ENCODE measurements at regions not wholly inside any gene's neighbourhood (a gene's known extent, or its start where the extent isn't known, plus 50 kb on each side); places are given as distances from the start of the nearest gene placed in this dataset.

DNA sequence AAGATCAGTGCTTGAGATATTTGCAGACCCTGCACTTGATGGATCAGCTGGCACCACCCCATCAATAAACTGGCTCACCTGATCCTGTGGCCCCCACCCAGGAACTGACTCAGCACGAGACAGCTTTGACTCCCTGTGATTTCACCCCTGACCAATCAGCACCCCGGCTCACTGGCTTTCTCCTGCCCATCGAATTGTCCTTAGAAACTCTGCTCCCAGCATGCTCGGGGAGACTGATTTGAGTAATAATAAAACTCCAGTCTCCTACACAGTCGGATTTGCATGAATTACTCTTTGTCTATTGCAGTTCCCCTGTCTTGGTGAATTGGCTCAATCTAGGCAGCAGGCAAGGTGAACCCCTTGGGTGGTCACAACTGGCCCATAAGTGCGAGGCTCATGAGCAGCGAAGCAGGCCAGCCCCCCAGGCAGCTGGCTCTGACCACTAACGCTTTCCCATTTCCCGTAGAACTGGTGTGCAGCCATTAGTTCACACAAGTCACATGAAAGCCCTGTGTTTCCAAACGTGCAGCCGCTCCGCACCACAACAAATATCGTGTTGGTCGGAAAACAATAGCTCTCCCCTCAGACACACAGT is 79.6 kb downstream of the RSPH3 start:
- no peak overlapping the region for H3K4me3 ChIP-seq (ENCODE audit: low read depth, low read length)
- no peak for DNase-seq (ENCODE audit: low read depth)
- TF ChIP-seq, protein P1, sequence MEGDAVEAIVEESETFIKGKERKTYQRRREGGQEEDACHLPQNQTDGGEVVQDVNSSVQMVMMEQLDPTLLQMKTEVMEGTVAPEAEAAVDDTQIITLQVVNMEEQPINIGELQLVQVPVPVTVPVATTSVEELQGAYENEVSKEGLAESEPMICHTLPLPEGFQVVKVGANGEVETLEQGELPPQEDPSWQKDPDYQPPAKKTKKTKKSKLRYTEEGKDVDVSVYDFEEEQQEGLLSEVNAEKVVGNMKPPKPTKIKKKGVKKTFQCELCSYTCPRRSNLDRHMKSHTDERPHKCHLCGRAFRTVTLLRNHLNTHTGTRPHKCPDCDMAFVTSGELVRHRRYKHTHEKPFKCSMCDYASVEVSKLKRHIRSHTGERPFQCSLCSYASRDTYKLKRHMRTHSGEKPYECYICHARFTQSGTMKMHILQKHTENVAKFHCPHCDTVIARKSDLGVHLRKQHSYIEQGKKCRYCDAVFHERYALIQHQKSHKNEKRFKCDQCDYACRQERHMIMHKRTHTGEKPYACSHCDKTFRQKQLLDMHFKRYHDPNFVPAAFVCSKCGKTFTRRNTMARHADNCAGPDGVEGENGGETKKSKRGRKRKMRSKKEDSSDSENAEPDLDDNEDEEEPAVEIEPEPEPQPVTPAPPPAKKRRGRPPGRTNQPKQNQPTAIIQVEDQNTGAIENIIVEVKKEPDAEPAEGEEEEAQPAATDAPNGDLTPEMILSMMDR (IDR thresholded peaks at IDR 0.05; ENCODE audit: low read depth, low read length) = no peak
- no peak for TF ChIP-seq MYC (IDR thresholded peaks at IDR 0.05; ENCODE audit: low read depth, low read length)
- TF ChIP-seq POLR2A (IDR thresholded peaks at IDR 0.05; ENCODE audit: extremely low read depth, insufficient read length) = no peak
- TF ChIP-seq, protein P2, sequence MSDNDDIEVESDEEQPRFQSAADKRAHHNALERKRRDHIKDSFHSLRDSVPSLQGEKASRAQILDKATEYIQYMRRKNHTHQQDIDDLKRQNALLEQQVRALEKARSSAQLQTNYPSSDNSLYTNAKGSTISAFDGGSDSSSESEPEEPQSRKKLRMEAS (IDR thresholded peaks at IDR 0.05; ENCODE audit: low read depth, low read length) = no peak

DNA sequence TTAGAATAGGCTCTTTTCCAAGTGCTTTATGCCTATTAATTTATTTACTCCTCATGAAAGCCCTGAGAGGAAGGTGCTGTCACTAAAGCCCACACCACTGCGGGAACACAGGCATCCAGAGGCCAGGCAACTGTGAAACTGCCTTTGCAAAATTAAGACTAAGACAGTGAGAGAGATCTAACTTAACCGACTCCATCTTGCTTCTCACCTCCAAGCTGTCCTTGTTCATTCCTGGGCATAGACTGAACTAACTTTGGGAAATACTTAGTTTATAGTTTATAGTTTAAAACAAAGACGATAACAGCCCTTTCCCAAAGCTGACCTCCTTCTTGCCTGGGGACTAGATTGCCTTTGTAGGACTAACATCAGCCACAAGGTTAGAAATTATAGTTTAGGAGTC is 80.1 kb downstream of the RSPH3 start:
- no peak overlapping the region for H3K4me3 ChIP-seq (ENCODE audit: low read depth, low read length)
- TF ChIP-seq, protein P2 (IDR thresholded peaks at IDR 0.05; ENCODE audit: low read depth, low read length) = no peak
- TF ChIP-seq, protein P1 (IDR thresholded peaks at IDR 0.05; ENCODE audit: low read depth, low read length) = no peak
- no peak for TF ChIP-seq MYC (IDR thresholded peaks at IDR 0.05; ENCODE audit: low read depth, low read length)
- no peak for TF ChIP-seq POLR2A (IDR thresholded peaks at IDR 0.05; ENCODE audit: extremely low read depth, insufficient read length)
- DNase-seq (ENCODE audit: low read depth) = no peak

DNA sequence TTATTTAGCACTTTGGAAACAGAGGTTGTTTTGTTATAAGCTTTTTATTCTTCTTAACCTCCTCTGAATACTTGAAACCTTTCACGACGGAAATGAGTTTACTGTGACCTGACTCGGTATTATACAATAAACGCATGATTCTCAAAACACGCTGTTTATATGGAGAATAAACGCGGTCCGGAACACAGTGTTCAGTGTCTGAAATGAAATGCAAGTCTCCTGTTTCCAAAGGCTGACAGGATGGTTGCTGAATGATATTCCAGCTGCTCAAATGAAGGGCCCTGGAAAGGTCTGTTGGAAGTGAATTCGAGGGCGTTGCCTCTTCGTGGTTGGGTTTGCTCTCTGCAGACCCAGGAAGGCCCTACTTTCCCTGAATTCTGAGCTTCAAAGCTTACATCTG is 83.4 kb downstream of the RSPH3 start:
- H3K4me3 ChIP-seq (ENCODE audit: low read depth, low read length) = no peak overlapping the region
- TF ChIP-seq MYC (IDR thresholded peaks at IDR 0.05; ENCODE audit: low read depth, low read length) (no peak), POLR2A (IDR thresholded peaks at IDR 0.05; ENCODE audit: extremely low read depth, insufficient read length) (no peak)
- TF ChIP-seq, protein P1 (IDR thresholded peaks at IDR 0.05; ENCODE audit: low read depth, low read length) = no peak
- TF ChIP-seq, protein P2 (IDR thresholded peaks at IDR 0.05; ENCODE audit: low read depth, low read length) = no peak
- DNase-seq (ENCODE audit: low read depth) = no peak

DNA sequence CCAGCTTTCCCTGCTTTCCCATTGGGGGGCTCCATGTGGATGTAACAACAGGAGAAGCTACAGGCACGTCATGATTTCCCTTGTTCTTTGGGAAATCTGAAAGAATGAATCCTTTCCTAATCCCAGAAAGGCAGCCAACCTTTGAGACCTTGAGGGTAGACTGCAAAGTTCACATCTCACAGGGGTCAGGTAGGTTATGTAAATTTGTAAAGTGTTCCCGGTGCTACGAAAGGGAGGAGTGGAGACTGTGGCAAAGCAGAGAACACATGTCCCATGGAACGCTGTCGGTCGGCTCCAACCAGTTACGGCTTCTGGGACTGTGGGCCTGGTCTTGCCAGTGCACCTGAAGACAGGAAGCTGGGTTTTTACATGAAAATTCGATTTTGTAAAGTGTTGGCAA is 85.1 kb downstream of the RSPH3 start:
- no peak overlapping the region for H3K4me3 ChIP-seq (ENCODE audit: low read depth, low read length)
- no peak for DNase-seq (ENCODE audit: low read depth)
- TF ChIP-seq, protein P1 (IDR thresholded peaks at IDR 0.05; ENCODE audit: low read depth, low read length) = no peak

DNA sequence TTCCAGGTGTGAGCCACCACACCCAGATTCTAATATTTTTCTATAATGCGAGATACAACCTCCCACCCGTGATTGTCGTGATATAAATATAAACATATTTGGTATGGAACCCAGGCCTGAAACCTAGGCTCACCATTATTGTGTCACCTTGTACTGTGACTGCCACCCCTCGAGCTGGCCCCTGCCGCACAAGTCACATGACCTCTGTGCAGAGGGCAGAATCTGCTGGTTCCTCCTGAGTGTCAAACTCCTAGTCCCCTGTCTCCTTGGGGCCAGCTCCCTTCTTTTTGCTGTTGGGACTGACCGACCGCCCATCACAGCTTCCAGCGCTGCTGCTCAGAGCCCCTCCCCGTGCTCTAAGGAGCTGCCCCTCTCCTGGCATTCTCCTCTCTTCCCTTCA is 86.4 kb downstream of the RSPH3 start:
- H3K4me3 ChIP-seq (ENCODE audit: low read depth, low read length) = no peak overlapping the region
- no peak for DNase-seq (ENCODE audit: low read depth)
- TF ChIP-seq MYC (IDR thresholded peaks at IDR 0.05; ENCODE audit: low read depth, low read length) = no peak
- TF ChIP-seq, protein P2 (IDR thresholded peaks at IDR 0.05; ENCODE audit: low read depth, low read length) = no peak
- TF ChIP-seq POLR2A (IDR thresholded peaks at IDR 0.05; ENCODE audit: extremely low read depth, insufficient read length) = no peak
- TF ChIP-seq, protein P1 (IDR thresholded peaks at IDR 0.05; ENCODE audit: low read depth, low read length) = no peak

DNA sequence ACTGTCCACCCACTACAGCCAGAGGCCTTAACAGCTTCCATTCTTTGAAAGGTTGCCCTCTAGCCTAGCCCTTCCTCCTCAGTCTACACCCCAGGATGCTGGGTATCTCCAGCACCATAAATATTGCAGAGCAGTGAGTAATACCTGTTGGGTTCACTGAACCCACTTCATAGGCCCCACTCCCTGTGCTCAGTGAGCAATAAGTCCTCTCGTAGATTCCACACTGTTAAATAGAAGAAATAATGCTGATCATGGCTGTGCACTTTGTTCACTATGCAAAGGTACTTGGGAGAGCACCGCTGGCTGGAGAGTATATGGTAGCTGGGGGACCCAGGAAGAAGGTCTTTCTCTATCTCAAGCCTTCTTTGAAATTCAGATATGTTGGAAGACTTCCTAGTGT is 87.3 kb downstream of the RSPH3 start:
- H3K4me3 ChIP-seq (ENCODE audit: low read depth, low read length) = no peak overlapping the region
- no peak for DNase-seq (ENCODE audit: low read depth)
- TF ChIP-seq MYC (IDR thresholded peaks at IDR 0.05; ENCODE audit: low read depth, low read length) (no peak), POLR2A (IDR thresholded peaks at IDR 0.05; ENCODE audit: extremely low read depth, insufficient read length) (no peak)
- TF ChIP-seq, protein P1 (IDR thresholded peaks at IDR 0.05; ENCODE audit: low read depth, low read length) = no peak
